AG04449 (cell line): ENCODE measurements at regions not wholly inside any gene's neighbourhood (a gene's known extent, or its start where the extent isn't known, plus 50 kb on each side); places are given as distances from the start of the nearest gene placed in this dataset.

ENCODE experiments used
- CTCF ChIA-PET: fragments of 350-600 bp; formaldehyde crosslinking; extraction: SDS; loops from one replicate; lab custom pipeline; 2021; ENCODE audit warnings: antibody characterized with exemption; lab: Yijun Ruan, JAX
- POLR2A ChIA-PET: fragments of 400-600, 350-600 bp; formaldehyde crosslinking; extraction: SDS; loops from one replicate; lab custom pipeline; 2020; ENCODE audit warnings: antibody characterized with exemption, inconsistent platforms; lab: Yijun Ruan, JAX
- DNase-seq: peaks from one replicate; pipeline ENCODE4 v3.0.0-alpha.2; 2010; ENCODE audit warnings: low read depth, low spot score
- H3K4me3 ChIP-seq: 2 replicates; pipeline ENCODE4 v1.5.1; 2011; ENCODE audit warnings: low read depth, mild to moderate bottlenecking, control low read depth, low read length
- CTCF ChIP-seq: IDR thresholded peaks from one replicate; pipeline ENCODE4 v1.5.1; 2011; ENCODE audit warnings: mild to moderate bottlenecking, moderate library complexity, low read length, control low read depth, inconsistent platforms; ENCODE audit not compliant: insufficient read depth; ENCODE audit errors: missing control alignments

GRCh38 chr6:115817161-115817560 lies 243.5 kb downstream of the FRK start:
- ChIA-PET CTCF (no interaction called here), POLR2A (no interaction called here)
- H3K4me3 ChIP-seq, result no peak overlapping the region
- no peak for DNase-seq
- no peak for TF ChIP-seq CTCF

- no peak for DNase-seq
- CTCF ChIA-PET, result no interaction called here
- H3K4me3 ChIP-seq, result no peak overlapping the region
- no peak for TF ChIP-seq CTCF
- POLR2A ChIA-PET, result no interaction called here
Observed at GRCh38 chr6:115814907-115815306, 245.8 kb downstream of the FRK start.

DNA sequence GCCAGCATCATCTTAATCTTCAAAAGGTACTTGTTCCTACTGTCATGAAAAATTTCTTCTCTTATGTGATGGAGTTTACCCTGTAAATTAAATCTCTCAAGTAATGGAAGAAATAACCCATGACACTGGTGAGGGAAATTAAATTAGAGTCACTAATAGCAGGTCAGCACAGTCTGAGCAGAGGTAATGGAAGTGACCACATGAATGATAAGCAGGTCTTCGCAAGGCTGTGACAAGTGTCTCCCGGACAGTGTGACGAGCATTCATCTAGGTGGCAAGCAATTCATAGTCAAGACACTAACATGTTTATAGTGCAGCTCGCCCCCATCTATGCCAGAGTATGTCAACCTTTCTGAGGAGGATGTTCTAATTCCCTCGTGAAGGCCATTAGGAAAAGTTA lies 249.2 kb downstream of the FRK start:
- DNase-seq, result no peak
- H3K4me3 ChIP-seq, result no peak overlapping the region
- ChIA-PET POLR2A (no interaction called here), CTCF (no interaction called here)
- no peak for TF ChIP-seq CTCF

GRCh38 chr6:115798229-115798628 lies 262.5 kb downstream of the FRK start:
- POLR2A ChIA-PET, result no interaction called here
- no peak for TF ChIP-seq CTCF
- no peak for DNase-seq
- H3K4me3 ChIP-seq, result no peak overlapping the region
- CTCF ChIA-PET, result no interaction called here

GRCh38 chr6:115796829-115797228 lies 263.9 kb downstream of the FRK start:
- no peak overlapping the region for H3K4me3 ChIP-seq
- POLR2A ChIA-PET, result no interaction called here
- no peak for DNase-seq
- no peak for TF ChIP-seq CTCF
- CTCF ChIA-PET, result no interaction called here

GRCh38 chr6:115796061-115796460 lies 264.6 kb downstream of the FRK start:
- DNase-seq, result no peak
- POLR2A ChIA-PET, result no interaction called here
- no peak overlapping the region for H3K4me3 ChIP-seq
- CTCF ChIA-PET, result no interaction called here
- TF ChIP-seq CTCF, result no peak
